Testis (tissue), 2 donors: ENCODE measurements at regions not wholly inside any gene's neighbourhood (a gene's known extent, or its start where the extent isn't known, plus 50 kb on each side); places are given as distances from the start of the nearest gene placed in this dataset.

Source experiments
- POLR2A ChIP-seq: fragments of 450-650 bp; IDR thresholded peaks from one replicate; pipeline ENCODE4 v1.6.1; 2017; ENCODE audit warnings: antibody characterized with exemption, mild to moderate bottlenecking, moderate library complexity
- TF ChIP-seq, protein P1 (sequence below), 3 experiments: fragments of 450-650 bp in 2 of 3; fragments of 200-600 bp in 1 of 3; sonication (generic) in 1 of 3; IDR thresholded peaks; one replicate each; pipeline ENCODE4 v1.5.1; 2016 to 2019; ENCODE audit warnings: antibody characterized with exemption in 3 of 3, mild to moderate bottlenecking in 2 of 3, moderate library complexity in 1 of 3

GRCh38 chr17:70355185-70355584 is 185.9 kb downstream of the KCNJ2 start:
- TF ChIP-seq POLR2A = no peak
- TF ChIP-seq, protein P1, sequence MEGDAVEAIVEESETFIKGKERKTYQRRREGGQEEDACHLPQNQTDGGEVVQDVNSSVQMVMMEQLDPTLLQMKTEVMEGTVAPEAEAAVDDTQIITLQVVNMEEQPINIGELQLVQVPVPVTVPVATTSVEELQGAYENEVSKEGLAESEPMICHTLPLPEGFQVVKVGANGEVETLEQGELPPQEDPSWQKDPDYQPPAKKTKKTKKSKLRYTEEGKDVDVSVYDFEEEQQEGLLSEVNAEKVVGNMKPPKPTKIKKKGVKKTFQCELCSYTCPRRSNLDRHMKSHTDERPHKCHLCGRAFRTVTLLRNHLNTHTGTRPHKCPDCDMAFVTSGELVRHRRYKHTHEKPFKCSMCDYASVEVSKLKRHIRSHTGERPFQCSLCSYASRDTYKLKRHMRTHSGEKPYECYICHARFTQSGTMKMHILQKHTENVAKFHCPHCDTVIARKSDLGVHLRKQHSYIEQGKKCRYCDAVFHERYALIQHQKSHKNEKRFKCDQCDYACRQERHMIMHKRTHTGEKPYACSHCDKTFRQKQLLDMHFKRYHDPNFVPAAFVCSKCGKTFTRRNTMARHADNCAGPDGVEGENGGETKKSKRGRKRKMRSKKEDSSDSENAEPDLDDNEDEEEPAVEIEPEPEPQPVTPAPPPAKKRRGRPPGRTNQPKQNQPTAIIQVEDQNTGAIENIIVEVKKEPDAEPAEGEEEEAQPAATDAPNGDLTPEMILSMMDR (IDR thresholded peaks at IDR 0.05) = no peak
